ENCODE measurements at regions not wholly inside any gene's neighbourhood (a gene's known extent, or its start where the extent isn't known, plus 50 kb on each side); places are given as distances from the start of the nearest gene placed in this dataset.

DNA sequence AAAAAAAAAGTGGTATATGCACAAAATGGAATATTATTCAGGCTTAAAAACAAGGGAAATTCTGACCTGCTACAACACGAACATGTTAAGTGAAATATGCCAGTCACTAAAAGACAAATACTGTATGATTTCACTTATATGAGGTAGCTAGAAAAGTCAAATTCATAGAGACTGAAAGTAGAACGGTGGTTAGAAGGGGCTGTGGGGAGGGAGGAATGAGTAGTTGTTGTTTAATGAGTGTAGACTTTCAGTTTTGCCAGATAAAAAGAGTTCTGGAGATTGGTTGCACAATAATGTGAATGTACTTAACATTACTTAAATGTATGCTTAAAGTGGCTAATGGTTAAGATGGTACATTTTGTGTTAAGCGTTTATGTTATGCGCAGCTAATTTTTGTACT, 79.5 kb upstream of the IL12B start (continued):
- TF ChIP-seq STAT3 (IDR thresholded peaks at IDR 0.05; ENCODE audit: low read depth, low read length) (no peak), ZBTB33 (IDR thresholded peaks at IDR 0.05) (no peak), CHD2 (IDR thresholded peaks at IDR 0.05; ENCODE audit: borderline replicate concordance, low read depth, low read length) (no peak), MAX (IDR thresholded peaks at IDR 0.05; ENCODE audit: low read depth, low read length) (no peak), CHD4 (IDR thresholded peaks at IDR 0.05) (no peak), CBX5 (IDR thresholded peaks at IDR 0.05; ENCODE audit: low read depth) (no peak), EZH2 (IDR thresholded peaks at IDR 0.05; ENCODE audit: borderline replicate concordance, control insufficient read depth, low read depth, low read length) (no peak), SUPT20H (IDR thresholded peaks at IDR 0.05; ENCODE audit: borderline replicate concordance, control insufficient read depth, low read depth, low read length) (no peak), SUZ12 (IDR thresholded peaks at IDR 0.05; ENCODE audit: unreplicated experiment) (no peak), GATAD2B (conservative IDR thresholded peaks at IDR 0.05; ENCODE audit: low read depth) (no peak), POU2F2 (IDR thresholded peaks at IDR 0.05; ENCODE audit: borderline replicate concordance, low read depth, low read length) (0 out of 3 replicates have a peak, but pooled peaks have one; percentile 17), PAX8 (IDR thresholded peaks at IDR 0.05) (no peak), MEF2B (IDR thresholded peaks at IDR 0.05; ENCODE audit: partially characterized antibody, poor library complexity, severe bottlenecking) (peak; percentile 40), RB1 (IDR thresholded peaks at IDR 0.05; ENCODE audit: borderline replicate concordance) (no peak), MEF2A (IDR thresholded peaks at IDR 0.05; ENCODE audit: insufficient read depth, low read depth, low read length) (peak; percentile 43; the same call in 1 of the 2 replicates), EGR1 (IDR thresholded peaks at IDR 0.05; ENCODE audit: borderline replicate concordance in 1 of 2, low read depth in 2 of 2, low read length in 2 of 2) (no peak), CREM (IDR thresholded peaks at IDR 0.05; ENCODE audit: low read depth) (peak; percentile 76; the same call in 1 of the 2 replicates), SREBF1 (IDR thresholded peaks at IDR 0.05; ENCODE audit: low read length) (no peak), SKIL (IDR thresholded peaks at IDR 0.05; ENCODE audit: low read depth, poor library complexity, severe bottlenecking) (peak; percentile 74), RELA (IDR thresholded peaks at IDR 0.05; ENCODE audit: borderline replicate concordance, partially characterized antibody) (no peak)
- TF ChIP-seq, protein P1, sequence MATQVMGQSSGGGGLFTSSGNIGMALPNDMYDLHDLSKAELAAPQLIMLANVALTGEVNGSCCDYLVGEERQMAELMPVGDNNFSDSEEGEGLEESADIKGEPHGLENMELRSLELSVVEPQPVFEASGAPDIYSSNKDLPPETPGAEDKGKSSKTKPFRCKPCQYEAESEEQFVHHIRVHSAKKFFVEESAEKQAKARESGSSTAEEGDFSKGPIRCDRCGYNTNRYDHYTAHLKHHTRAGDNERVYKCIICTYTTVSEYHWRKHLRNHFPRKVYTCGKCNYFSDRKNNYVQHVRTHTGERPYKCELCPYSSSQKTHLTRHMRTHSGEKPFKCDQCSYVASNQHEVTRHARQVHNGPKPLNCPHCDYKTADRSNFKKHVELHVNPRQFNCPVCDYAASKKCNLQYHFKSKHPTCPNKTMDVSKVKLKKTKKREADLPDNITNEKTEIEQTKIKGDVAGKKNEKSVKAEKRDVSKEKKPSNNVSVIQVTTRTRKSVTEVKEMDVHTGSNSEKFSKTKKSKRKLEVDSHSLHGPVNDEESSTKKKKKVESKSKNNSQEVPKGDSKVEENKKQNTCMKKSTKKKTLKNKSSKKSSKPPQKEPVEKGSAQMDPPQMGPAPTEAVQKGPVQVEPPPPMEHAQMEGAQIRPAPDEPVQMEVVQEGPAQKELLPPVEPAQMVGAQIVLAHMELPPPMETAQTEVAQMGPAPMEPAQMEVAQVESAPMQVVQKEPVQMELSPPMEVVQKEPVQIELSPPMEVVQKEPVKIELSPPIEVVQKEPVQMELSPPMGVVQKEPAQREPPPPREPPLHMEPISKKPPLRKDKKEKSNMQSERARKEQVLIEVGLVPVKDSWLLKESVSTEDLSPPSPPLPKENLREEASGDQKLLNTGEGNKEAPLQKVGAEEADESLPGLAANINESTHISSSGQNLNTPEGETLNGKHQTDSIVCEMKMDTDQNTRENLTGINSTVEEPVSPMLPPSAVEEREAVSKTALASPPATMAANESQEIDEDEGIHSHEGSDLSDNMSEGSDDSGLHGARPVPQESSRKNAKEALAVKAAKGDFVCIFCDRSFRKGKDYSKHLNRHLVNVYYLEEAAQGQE (IDR thresholded peaks at IDR 0.05; ENCODE audit: low read depth, low read length): no peak

All from GM12878 (cell line).